ENCODE measurements at regions not wholly inside any gene's neighbourhood (a gene's known extent, or its start where the extent isn't known, plus 50 kb on each side); places are given as distances from the start of the nearest gene placed in this dataset.

GRCh38 chr2:65604246-65604645 lies 171.8 kb upstream of the SPRED2 start:
- no peak overlapping the region for H4K8ac ChIP-seq (ENCODE audit: extremely low read depth, insufficient read depth, low read length)
- H3K79me1 ChIP-seq (ENCODE audit: low read depth, low read length), result no peaks in the 10 kb centered on the region
- no peak overlapping the region for H2BK12ac ChIP-seq (ENCODE audit: low read depth, low read length)
- peaks cover 0 to 2% (median under 1%) of the 10 kb centered on the region in 4 experiments; a peak in 2 of 7 replicates for H3K4me1 ChIP-seq (replicated peaks in 1 of 4; ENCODE audit: control insufficient read depth in 3 of 4, insufficient read depth in 4 of 4, low read length in 3 of 4)
- FAIRE-seq (no peak), DNase-seq (ENCODE audit: low read depth in 1 of 2, low spot score in 2 of 2) (peak in 1 of 2 experiments; percentile 23)
- H3K4ac ChIP-seq (replicated peaks; ENCODE audit: insufficient read length, low read depth, low read length), result no peak overlapping the region
- no peak overlapping the region for H2BK15ac ChIP-seq (ENCODE audit: low read length)
- no peak overlapping the region for H2BK20ac ChIP-seq (ENCODE audit: low read length)
- H3K18ac ChIP-seq (ENCODE audit: extremely low read depth, low read length), result no peak overlapping the region
- no peak overlapping the region for H2BK5ac ChIP-seq (ENCODE audit: low read depth, low read length)
- no peaks in the 10 kb centered on the region for H3K23me2 ChIP-seq (ENCODE audit: low read depth, low read length)
- ChIA-PET CTCF (ENCODE audit: partially characterized antibody) (interaction anchor here (0.6 kb wide), 1 partner anchor 415 kb away, joined by 3 read pairs; no protein-coding TSS in a partner anchor), POLR2A (ENCODE audit: partially characterized antibody) (no interaction called here)
- H3K27ac ChIP-seq (ENCODE audit: low read depth, low read length), result no peak overlapping the region
- 84% methylated on average over 4 of the region's 4 CpGs; no CpG with 5 or more reads in 1 of the 2 experiments for WGBS, 2 experiments (ENCODE audit: extremely low coverage in 1 of 2, insufficient coverage in 1 of 2, insufficient read length in 1 of 2, insufficient replicate concordance in 2 of 2, low coverage in 1 of 2, low lambda C conversion rate in 2 of 2, missing lambda C conversion rate in 1 of 2)
- no peak overlapping the region for H3K9ac ChIP-seq (replicated peaks in 1 of 4; ENCODE audit: extremely low read depth in 1 of 4, low read depth in 3 of 4, low read length in 3 of 4)
- peaks cover 0 to 7% of the 10 kb centered on the region in 2 experiments; a peak in 1 of 4 replicates for H3K9me3 ChIP-seq (ENCODE audit: insufficient read depth in 2 of 2, low read depth in 1 of 2, low read length in 1 of 2)
- no peak overlapping the region for H4K5ac ChIP-seq (ENCODE audit: insufficient read length, low read depth, low read length)
- no peak overlapping the region for H3K23ac ChIP-seq (ENCODE audit: insufficient read length)
- H3K4me3 ChIP-seq (ENCODE audit: extremely low read depth in 1 of 4, insufficient read depth in 2 of 4, low read depth in 3 of 4, low read length in 4 of 4), result no peak overlapping the region
- no peak overlapping the region for H3K14ac ChIP-seq (ENCODE audit: insufficient read length)
- no peak overlapping the region for H2AK5ac ChIP-seq (ENCODE audit: low read depth, low read length)
- TF ChIP-seq TCF12 (IDR thresholded peaks at IDR 0.05; ENCODE audit: low read depth, low read length) (no peak), SIX5 (IDR thresholded peaks at IDR 0.05; ENCODE audit: low read depth, low read length) (no peak), TEAD4 (IDR thresholded peaks at IDR 0.05; ENCODE audit: low read depth, low read length) (no peak), SAP30 (IDR thresholded peaks at IDR 0.05; ENCODE audit: insufficient read depth, insufficient replicate concordance, low read length) (no peak), BCL11A (IDR thresholded peaks at IDR 0.05; ENCODE audit: low read depth in 2 of 2, low read length in 2 of 2) (no peak), SP2 (IDR thresholded peaks at IDR 0.05; ENCODE audit: low read length) (no peak), CHD2 (IDR thresholded peaks at IDR 0.05; ENCODE audit: low read length) (no peak), POLR2AphosphoS5 (IDR thresholded peaks at IDR 0.05; ENCODE audit: low read depth, low read length) (no peak)
- H3K79me2 ChIP-seq (ENCODE audit: control insufficient read depth in 1 of 2, insufficient read depth in 2 of 2, low read length in 2 of 2), result no peaks in the 10 kb centered on the region
- H2AFZ ChIP-seq (ENCODE audit: low read length), result no peak overlapping the region
- H2BK120ac ChIP-seq (replicated peaks; ENCODE audit: low read depth, low read length), result no peak overlapping the region
- no peak overlapping the region for H4K91ac ChIP-seq (replicated peaks; ENCODE audit: insufficient read length, low read length)
- no peaks in the 10 kb centered on the region for H3K36me3 ChIP-seq (ENCODE audit: control insufficient read depth in 2 of 4, insufficient read depth in 4 of 4, low read length in 3 of 4)
- no peaks in the 10 kb centered on the region for H4K20me1 ChIP-seq (replicated peaks in 1 of 2; ENCODE audit: control insufficient read depth in 1 of 2, insufficient read depth in 2 of 2, low read length in 2 of 2)
- H3K27me3 ChIP-seq (replicated peaks in 1 of 4; ENCODE audit: control insufficient read depth in 3 of 4, extremely low read depth in 1 of 4, insufficient read depth in 3 of 4, low read length in 3 of 4), result no peaks in the 10 kb centered on the region
- no peak overlapping the region for H3K56ac ChIP-seq (replicated peaks; ENCODE audit: insufficient read length, low read depth, low read length)
- no peak overlapping the region for H3K4me2 ChIP-seq (ENCODE audit: insufficient read depth in 1 of 2, low read depth in 2 of 2, low read length in 2 of 2)
